ENCODE measurements at regions not wholly inside any gene's neighbourhood (a gene's known extent, or its start where the extent isn't known, plus 50 kb on each side); places are given as distances from the start of the nearest gene placed in this dataset.

GRCh38 chr3:159865041-159865579, 123.5 kb upstream of the IL12A start:
- Histone ChIP-seq H3K4me2 (ENCODE audit: low read depth, low read length) (no peak overlapping the region), H3K4me1 (ENCODE audit: low read length) (peaks cover 15% of the 10 kb centered on the region)

GRCh38 chr3:159866201-159866746, 122.4 kb upstream of the IL12A start:
- Histone ChIP-seq H3K4me1 (ENCODE audit: low read length) (peaks cover 9% of the 10 kb centered on the region), H3K9me3 (replicated peaks; ENCODE audit: insufficient read depth, low read length) (no peaks in the 10 kb centered on the region), H3F3A (ENCODE audit: insufficient read depth, low read length) (no peaks in the 10 kb centered on the region), H3K27me3 (replicated peaks; ENCODE audit: insufficient read depth, low read length) (no peaks in the 10 kb centered on the region), H4K20me1 (ENCODE audit: insufficient read depth, low read length) (no peaks in the 10 kb centered on the region), H3K27ac (ENCODE audit: low read length) (no peak overlapping the region), H2AFZ (ENCODE audit: low read length) (no peak overlapping the region), H3K4me2 (ENCODE audit: low read depth, low read length) (no peak overlapping the region), H3K79me2 (ENCODE audit: low read length) (no peaks in the 10 kb centered on the region), H3K9ac (ENCODE audit: low read length) (no peak overlapping the region), H3K4me3 (ENCODE audit: low read length) (no peak overlapping the region), H3K9me2 (replicated peaks; ENCODE audit: insufficient read depth, low read length) (no peaks in the 10 kb centered on the region), H3K36me3 (replicated peaks; ENCODE audit: insufficient read depth, low read length) (no peaks in the 10 kb centered on the region)
- no peak for DNase-seq
- no peak for TF ChIP-seq CTCF (IDR thresholded peaks at IDR 0.05; ENCODE audit: low read length)
- TF ChIP-seq EZH2phosphoT487 (IDR thresholded peaks at IDR 0.05; ENCODE audit: low read length): no peak
- no peak for TF ChIP-seq EZH2 (optimal IDR thresholded peaks at IDR 0.05; ENCODE audit: low read depth, low read length)

More at GRCh38 chr3:159865041-159865579, 123.5 kb upstream of the IL12A start:
- Histone ChIP-seq H3K27ac (ENCODE audit: low read length) (no peak overlapping the region), H4K20me1 (ENCODE audit: insufficient read depth, low read length) (no peaks in the 10 kb centered on the region), H3K9me3 (replicated peaks; ENCODE audit: insufficient read depth, low read length) (no peaks in the 10 kb centered on the region), H3K9me2 (replicated peaks; ENCODE audit: insufficient read depth, low read length) (no peaks in the 10 kb centered on the region), H3K27me3 (replicated peaks; ENCODE audit: insufficient read depth, low read length) (no peaks in the 10 kb centered on the region), H3F3A (ENCODE audit: insufficient read depth, low read length) (no peaks in the 10 kb centered on the region), H2AFZ (ENCODE audit: low read length) (no peak overlapping the region), H3K79me2 (ENCODE audit: low read length) (no peaks in the 10 kb centered on the region), H3K36me3 (replicated peaks; ENCODE audit: insufficient read depth, low read length) (no peaks in the 10 kb centered on the region), H3K4me3 (ENCODE audit: low read length) (no peak overlapping the region), H3K9ac (ENCODE audit: low read length) (no peak overlapping the region)
- no peak for DNase-seq
- TF ChIP-seq EZH2 (optimal IDR thresholded peaks at IDR 0.05; ENCODE audit: low read depth, low read length): no peak
- no peak for TF ChIP-seq EZH2phosphoT487 (IDR thresholded peaks at IDR 0.05; ENCODE audit: low read length)
- TF ChIP-seq CTCF (IDR thresholded peaks at IDR 0.05; ENCODE audit: low read length): no peak

- DNase-seq: no peak
- TF ChIP-seq CTCF (IDR thresholded peaks at IDR 0.05; ENCODE audit: low read length): no peak
- TF ChIP-seq EZH2phosphoT487 (IDR thresholded peaks at IDR 0.05; ENCODE audit: low read length): no peak
- TF ChIP-seq EZH2 (optimal IDR thresholded peaks at IDR 0.05; ENCODE audit: low read depth, low read length): no peak
- Histone ChIP-seq H3K27ac (ENCODE audit: low read length) (no peak overlapping the region), H4K20me1 (ENCODE audit: insufficient read depth, low read length) (no peaks in the 10 kb centered on the region), H3K9me2 (replicated peaks; ENCODE audit: insufficient read depth, low read length) (no peaks in the 10 kb centered on the region), H3K4me1 (ENCODE audit: low read length) (no peaks in the 10 kb centered on the region), H3K36me3 (replicated peaks; ENCODE audit: insufficient read depth, low read length) (no peaks in the 10 kb centered on the region), H3K9me3 (replicated peaks; ENCODE audit: insufficient read depth, low read length) (no peaks in the 10 kb centered on the region), H3K9ac (ENCODE audit: low read length) (no peak overlapping the region), H3K4me3 (ENCODE audit: low read length) (no peak overlapping the region), H2AFZ (ENCODE audit: low read length) (no peak overlapping the region), H3K4me2 (ENCODE audit: low read depth, low read length) (no peak overlapping the region), H3K79me2 (ENCODE audit: low read length) (no peaks in the 10 kb centered on the region), H3K27me3 (replicated peaks; ENCODE audit: insufficient read depth, low read length) (no peaks in the 10 kb centered on the region), H3F3A (ENCODE audit: insufficient read depth, low read length) (no peaks in the 10 kb centered on the region)
These were observed 121.3 kb upstream of the IL12A start for GRCh38 chr3:159867372-159867771.

Data from MM.1S (cell line).